Tibial artery (tissue), 4 donors: ENCODE measurements at regions not wholly inside any gene's neighbourhood (a gene's known extent, or its start where the extent isn't known, plus 50 kb on each side); places are given as distances from the start of the nearest gene placed in this dataset.
A peak's percentile ranks its signal among the peaks of the same experiment; 100 is the strongest.

Source experiments
- DNase-seq, 2 donors: peaks; one replicate each; pipeline ENCODE4 v3.0.0-alpha.2; 2019
- H3K27ac ChIP-seq, 2 donors: fragments of 200-600 bp; sonication (generic) in 1 of 2; 1 replicate in 1 of 2; 2 replicates in 1 of 2; pipeline ENCODE4 v1.5.1; 2018 to 2019; ENCODE audit warnings: mild to moderate bottlenecking in 1 of 2
- H3K27me3 ChIP-seq, 2 donors: fragments of 200-600 bp; sonication (generic) in 1 of 2; one replicate each; pipeline versions ENCODE4 v1.5.1 to v1.6.0; 2016 to 2019
- H3K36me3 ChIP-seq, 3 donors: fragments of 200-600 bp; sonication (generic) in 2 of 3; one replicate each; pipeline ENCODE4 v1.5.1; 2016 to 2019; ENCODE audit warnings: mild to moderate bottlenecking in 2 of 3
- H3K4me1 ChIP-seq, 4 donors: fragments of 200-600 bp; sonication (generic) in 2 of 4; 1 replicate in 3 of 4; 2 replicates in 1 of 4; pipeline ENCODE4 v1.5.1; 2016 to 2019
- H3K4me3 ChIP-seq, 2 donors: fragments of 200-600 bp; sonication (generic) in 1 of 2; 1 replicate in 1 of 2; 2 replicates in 1 of 2; pipeline ENCODE4 v1.5.1; 2018 to 2019; ENCODE audit warnings: mild to moderate bottlenecking in 2 of 2
- H3K9me3 ChIP-seq, 3 donors: fragments of 200-600 bp; sonication (generic) in 1 of 3; one replicate each; pipeline ENCODE4 v1.5.1; 2016 to 2019
- CTCF ChIP-seq, 2 experiments: fragments of 200-600 bp in 1 of 2; fragments of 450-650 bp in 1 of 2; IDR thresholded peaks; one replicate each; pipeline ENCODE4 v1.5.1; 2017 to 2019; ENCODE audit warnings: antibody characterized with exemption in 2 of 2, mild to moderate bottlenecking in 1 of 2, moderate library complexity in 1 of 2
- intact Hi-C: fragments of 100-400 bp; cut with DNase I; formaldehyde crosslinking; loops from one replicate; pipeline ENCODE4 v1.15.0; 2023; ENCODE audit warnings: low total_unique reads

GRCh38 chr1:162919034-162919433, 58.1 kb upstream of the CCDC190 start:
- no peak overlapping the region for H3K27ac ChIP-seq
- no peaks in the 10 kb centered on the region for H3K4me1 ChIP-seq
- no peak overlapping the region for H3K4me3 ChIP-seq
- H3K9me3 ChIP-seq: peaks cover 0 to 4% (median 0%) of the 10 kb centered on the region in 3 donors
- no peaks in the 10 kb centered on the region for H3K36me3 ChIP-seq
- H3K27me3 ChIP-seq: no peaks in the 10 kb centered on the region
- intact Hi-C loops: no loop called here
- peak in 1 of 2 donors; percentile 21 for DNase-seq
- no peak for TF ChIP-seq CTCF (IDR thresholded peaks at IDR 0.05)

- Histone ChIP-seq H3K4me1 (no peaks in the 10 kb centered on the region), H3K27ac (no peak overlapping the region), H3K36me3 (no peaks in the 10 kb centered on the region), H3K9me3 (peaks cover 0 to 4% (median 0%) of the 10 kb centered on the region in 3 donors), H3K4me3 (no peak overlapping the region), H3K27me3 (no peaks in the 10 kb centered on the region)
- intact Hi-C loops: no loop called here
- no peak for DNase-seq
- TF ChIP-seq CTCF (IDR thresholded peaks at IDR 0.05): no peak
Measured at GRCh38 chr1:162918151-162918754, 57.3 kb upstream of the CCDC190 start.

- Histone ChIP-seq H3K27me3 (no peaks in the 10 kb centered on the region), H3K4me3 (no peak overlapping the region), H3K36me3 (no peaks in the 10 kb centered on the region), H3K4me1 (no peaks in the 10 kb centered on the region), H3K9me3 (peaks cover 0 to 13% (median 0%) of the 10 kb centered on the region in 3 donors), H3K27ac (no peak overlapping the region)
- intact Hi-C loops: no loop called here
- DNase-seq: no peak
- no peak for TF ChIP-seq CTCF (IDR thresholded peaks at IDR 0.05)
Measured at GRCh38 chr1:162916821-162917613, 56.0 kb upstream of the CCDC190 start.

- no peak for TF ChIP-seq CTCF (IDR thresholded peaks at IDR 0.05)
- H3K4me1 ChIP-seq: no peaks in the 10 kb centered on the region
- no peak overlapping the region for H3K4me3 ChIP-seq
- H3K27me3 ChIP-seq: no peaks in the 10 kb centered on the region
- intact Hi-C loops: no loop called here
- H3K27ac ChIP-seq: no peak overlapping the region
- no peaks in the 10 kb centered on the region for H3K36me3 ChIP-seq
- peaks cover 0 to 19% (median 0%) of the 10 kb centered on the region in 3 donors for H3K9me3 ChIP-seq
- no peak for DNase-seq
Measured at GRCh38 chr1:162916407-162916806, 55.4 kb upstream of the CCDC190 start.

GRCh38 chr1:162914601-162915000, 53.6 kb upstream of the CCDC190 start:
- Histone ChIP-seq H3K4me1 (no peaks in the 10 kb centered on the region), H3K36me3 (no peaks in the 10 kb centered on the region), H3K27ac (no peak overlapping the region), H3K9me3 (peaks cover 0 to 19% (median 0%) of the 10 kb centered on the region in 3 donors), H3K4me3 (no peak overlapping the region), H3K27me3 (no peaks in the 10 kb centered on the region)
- intact Hi-C loops: no loop called here
- no peak for TF ChIP-seq CTCF (IDR thresholded peaks at IDR 0.05)
- DNase-seq: no peak
